K562 (cell line): ENCODE measurements at regions not wholly inside any gene's neighbourhood (a gene's known extent, or its start where the extent isn't known, plus 50 kb on each side); places are given as distances from the start of the nearest gene placed in this dataset.

ENCODE experiments used
- ATAC-seq: fragments of 200-7000 bp; cut with Tn5 transposase; 3 replicates; pipeline ENCODE4 v1.9.1; 2020; ENCODE audit warnings: moderate library complexity
- BruUV-seq: library from RNA; stranded (reverse); fragments of 400-500 nt; replicated peaks from 2 replicates; lab custom pipeline; 2021; lab: Mats Ljungman, UMichigan
- CTCF ChIA-PET: fragments of 300-600 bp; formaldehyde crosslinking; extraction: SDS; loops from one replicate; lab custom pipeline; 2021; ENCODE audit warnings: low intra/inter-chr PET ratio; lab: Yijun Ruan, JAX
- POLR2A ChIA-PET: fragments of 300-600, 350-650 bp; sonication (Branson Sonifier 250); formaldehyde crosslinking; extraction: SDS; loops from one replicate; lab custom pipeline; 2021; ENCODE audit warnings: antibody characterized with exemption, inconsistent platforms; lab: Yijun Ruan, JAX
- DNase-seq, 4 experiments: peaks; one replicate each; pipeline versions ENCODE4 v3.0.0 to v3.0.0-alpha.2; 2011 to 2018; ENCODE audit warnings: low spot score in 3 of 4, mixed read lengths in 3 of 4; ENCODE audit errors: extremely low read depth in 1 of 4
- FAIRE-seq: peaks from 2 replicates; lab custom pipeline; 2011; peaks lifted over from hg19 to GRCh38; lab: Jason Lieb, UNC
- H2AFZ ChIP-seq: 2 replicates; pipeline ENCODE4 v1.6.0; 2011; ENCODE audit warnings: low read depth, low read length, control low read depth, inconsistent platforms
- H3K27ac ChIP-seq: fragments of 200-600 bp; 3 replicates; pipeline ENCODE4 v1.8.0; 2011; ENCODE audit warnings: low read depth, mild to moderate bottlenecking, control low read depth, inconsistent platforms, low read length, moderate library complexity, mixed read lengths; ENCODE audit errors: extremely low read depth
- H3K27me3 ChIP-seq, 2 experiments: fragments of 300-600 bp in 1 of 2; 2 replicates in 1 of 2; 3 replicates in 1 of 2; pipeline versions ENCODE4 v1.6.0 to v1.8.0; 2011; ENCODE audit warnings: inconsistent platforms in 2 of 2, low read length in 2 of 2, mild to moderate bottlenecking in 1 of 2, mixed read lengths in 1 of 2, moderate library complexity in 1 of 2; ENCODE audit not compliant: control insufficient read depth in 2 of 2, insufficient read depth in 2 of 2
- H3K36me3 ChIP-seq: fragments of 300-600 bp; 3 replicates; pipeline ENCODE4 v1.8.0; 2011; ENCODE audit warnings: mild to moderate bottlenecking, low read length, inconsistent platforms; ENCODE audit not compliant: control insufficient read depth, insufficient read depth
- H3K4me1 ChIP-seq, 2 experiments: fragments of 200-600 bp in 1 of 2; replicated peaks in 1 of 2; 2 replicates in 1 of 2; 3 replicates in 1 of 2; pipeline versions ENCODE4 v1.5.1 to v1.8.0; 2011; ENCODE audit warnings: inconsistent platforms in 2 of 2, low read length in 2 of 2, mild to moderate bottlenecking in 1 of 2, mixed read lengths in 1 of 2, moderate library complexity in 1 of 2; ENCODE audit not compliant: control insufficient read depth in 2 of 2, insufficient read depth in 2 of 2
- H3K4me2 ChIP-seq: 2 replicates; pipeline ENCODE4 v1.6.1; 2011; ENCODE audit warnings: low read length, control low read depth, inconsistent platforms, mixed read lengths; ENCODE audit not compliant: insufficient read depth
- H3K4me3 ChIP-seq: fragments of 200-600 bp; sonication (generic), shearing (Covaris generic); 2 replicates; pipeline ENCODE4 v1.5.1; 2016; ENCODE audit warnings: control low read depth, inconsistent platforms
- H3K79me2 ChIP-seq: fragments of 200-600 bp; 3 replicates; pipeline ENCODE4 v1.8.0; 2011; ENCODE audit warnings: low read length, inconsistent platforms; ENCODE audit not compliant: control insufficient read depth, insufficient read depth
- H3K9ac ChIP-seq, 2 experiments: 2 replicates each; pipeline versions ENCODE4 v1.6.0 to v1.6.1; 2011; ENCODE audit warnings: low read depth in 2 of 2, low read length in 2 of 2, control low read depth in 1 of 2, inconsistent platforms in 1 of 2, mild to moderate bottlenecking in 1 of 2, mixed read lengths in 1 of 2; ENCODE audit not compliant: insufficient read depth in 1 of 2
- H3K9me1 ChIP-seq: one replicate; pipeline ENCODE4 v1.6.0; 2011; ENCODE audit warnings: inconsistent platforms, mild to moderate bottlenecking, low read length, moderate library complexity; ENCODE audit not compliant: control insufficient read depth, insufficient read depth
- H3K9me3 ChIP-seq: replicated peaks from 2 replicates; pipeline ENCODE4 v1.5.1; 2011; ENCODE audit warnings: low read depth, low read length, inconsistent platforms; ENCODE audit not compliant: control insufficient read depth, insufficient read depth
- H4K20me1 ChIP-seq: replicated peaks from 2 replicates; pipeline ENCODE4 v1.6.1; 2011; ENCODE audit warnings: low read length, inconsistent platforms, mixed read lengths; ENCODE audit not compliant: control insufficient read depth, insufficient read depth
- ASH1L ChIP-seq: fragments of 450-650 bp; IDR thresholded peaks from 2 replicates; pipeline ENCODE4 v1.6.1; 2018; ENCODE audit warnings: borderline replicate concordance, mild to moderate bottlenecking, low read depth; ENCODE audit not compliant: partially characterized antibody
- CBFB ChIP-seq: sonication (generic); formaldehyde crosslinking; IDR thresholded peaks from 2 replicates; pipeline ENCODE4 v1.4.0; 2020; ENCODE audit warnings: mild to moderate bottlenecking, missing genetic modification reagents
- FOXJ3 ChIP-seq: sonication (generic); formaldehyde crosslinking; IDR thresholded peaks from 2 replicates; pipeline ENCODE4 v1.4.0; 2020; ENCODE audit warnings: mild to moderate bottlenecking, missing genetic modification reagents
- HNRNPL ChIP-seq: fragments of 200-400 bp; formaldehyde crosslinking; IDR thresholded peaks from 2 replicates; pipeline ENCODE4 v1.6.1; 2017; ENCODE audit warnings: low read depth, mild to moderate bottlenecking, low read length
- KAT7 ChIP-seq: sonication (generic); formaldehyde crosslinking; IDR thresholded peaks from 2 replicates; pipeline ENCODE4 v1.8.0; 2022; ENCODE audit warnings: missing genetic modification reagents, mild to moderate bottlenecking, borderline replicate concordance
- MYBL2 ChIP-seq, 2 experiments: fragments of 450-650 bp in 1 of 2; sonication (generic) in 1 of 2; formaldehyde crosslinking in 1 of 2; IDR thresholded peaks; 2 replicates each; pipeline versions ENCODE4 v1.6.1 to v1.8.1; 2017 to 2022; ENCODE audit warnings: borderline replicate concordance in 1 of 2, inconsistent platforms in 1 of 2, low read depth in 1 of 2, mild to moderate bottlenecking in 1 of 2, missing genetic modification reagents in 1 of 2, moderate library complexity in 1 of 2
- NCOA4 ChIP-seq: fragments of 450-650 bp; IDR thresholded peaks from 2 replicates; pipeline ENCODE4 v1.6.1; 2018; ENCODE audit warnings: mild to moderate bottlenecking; ENCODE audit not compliant: partially characterized antibody
- PTTG1 ChIP-seq: fragments of 450-650 bp; IDR thresholded peaks from 2 replicates; pipeline ENCODE4 v1.6.1; 2016; ENCODE audit warnings: low read depth, mild to moderate bottlenecking, missing genetic modification characterization, missing compliant biosample characterization
- RBM34 ChIP-seq: fragments of 200-400 bp; formaldehyde crosslinking; IDR thresholded peaks from 2 replicates; pipeline ENCODE4 v1.6.1; 2018; ENCODE audit warnings: low read length, borderline replicate concordance; ENCODE audit not compliant: insufficient read depth
- SETDB1 ChIP-seq: IDR thresholded peaks from one replicate; pipeline ENCODE4 v1.6.1; 2012; ENCODE audit warnings: low read length, control low read depth, inconsistent platforms
- SRSF1 ChIP-seq: fragments of 200-400 bp; formaldehyde crosslinking; IDR thresholded peaks from 2 replicates; pipeline ENCODE4 v1.6.1; 2017; ENCODE audit warnings: mild to moderate bottlenecking, low read depth, low read length, moderate library complexity
- STAT5A ChIP-seq: IDR thresholded peaks from 2 replicates; pipeline ENCODE4 v1.6.1; 2012; ENCODE audit warnings: low read length, inconsistent platforms, borderline replicate concordance
- WGBS: fragments of 100-300 bp; shearing (Covaris generic); methylation state at CpG from one replicate; pipeline ENCODE4 v1.1.6; 2016; ENCODE audit warnings: low coverage, mixed read lengths; ENCODE audit not compliant: insufficient coverage; ENCODE audit errors: missing lambda C conversion rate; 5-methylcytosine and 5-hydroxymethylcytosine counted together
- in situ Hi-C: fragments of 300-500 bp; cut with MboI; formaldehyde crosslinking; loops from 4 replicates; pipeline ENCODE4 v1.15.0; 2018; ENCODE audit warnings: inconsistent platforms, mixed read lengths
- intact Hi-C: fragments of 100-400 bp; cut with micrococcal nuclease; formaldehyde crosslinking; loops from 2 replicates; pipeline ENCODE4 v1.14.2; 2022
- TF ChIP-seq, protein P1 (sequence below): fragments of 250-450 bp; sonication (Bioruptor Pico); IDR thresholded peaks from 2 replicates; pipeline ENCODE4 v1.8.0; 2022; ENCODE audit warnings: inconsistent platforms
- TF ChIP-seq, protein P2 (sequence below): IDR thresholded peaks from 2 replicates; pipeline ENCODE4 v1.6.1; 2012; ENCODE audit warnings: low read depth, low read length, improper control_type of control experiment, borderline replicate concordance

DNA sequence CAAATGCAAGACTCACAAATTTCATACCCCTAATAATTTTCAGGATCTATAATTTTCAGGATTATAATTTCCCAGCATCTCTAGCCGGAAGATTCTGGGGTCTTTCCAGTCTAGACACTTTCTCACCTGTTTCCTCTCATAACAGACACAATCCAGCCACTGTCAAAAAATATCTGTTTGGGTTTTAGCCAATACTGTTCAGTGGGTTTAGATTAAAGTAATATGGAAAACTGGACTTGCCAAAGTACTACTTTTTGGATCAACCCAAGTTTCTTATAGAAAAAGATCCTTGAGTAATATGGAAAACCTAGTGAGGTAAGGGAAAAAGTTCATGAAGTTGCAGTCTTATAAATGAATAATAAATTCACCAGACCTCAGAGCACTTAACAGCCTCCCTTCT lies 62.1 kb upstream of the NEBL start:
- no peaks in the 10 kb centered on the region for H3K79me2 ChIP-seq
- TF ChIP-seq RBM34 (no peak), NCOA4 (no peak), SETDB1 (no peak), CBFB (CRISPR knock-in tag) (no peak), FOXJ3 (no peak), PTTG1 (tag) (no peak), KAT7 (no peak), STAT5A (no peak), HNRNPL (no peak), MYBL2 (IDR thresholded peaks at IDR 0.05; ENCODE audit: low read depth) (no peak), MYBL2 (CRISPR knock-in tag; IDR thresholded peaks at IDR 0.05; ENCODE audit: borderline replicate concordance) (no peak), ASH1L (no peak), SRSF1 (no peak)
- TF ChIP-seq, protein P1, sequence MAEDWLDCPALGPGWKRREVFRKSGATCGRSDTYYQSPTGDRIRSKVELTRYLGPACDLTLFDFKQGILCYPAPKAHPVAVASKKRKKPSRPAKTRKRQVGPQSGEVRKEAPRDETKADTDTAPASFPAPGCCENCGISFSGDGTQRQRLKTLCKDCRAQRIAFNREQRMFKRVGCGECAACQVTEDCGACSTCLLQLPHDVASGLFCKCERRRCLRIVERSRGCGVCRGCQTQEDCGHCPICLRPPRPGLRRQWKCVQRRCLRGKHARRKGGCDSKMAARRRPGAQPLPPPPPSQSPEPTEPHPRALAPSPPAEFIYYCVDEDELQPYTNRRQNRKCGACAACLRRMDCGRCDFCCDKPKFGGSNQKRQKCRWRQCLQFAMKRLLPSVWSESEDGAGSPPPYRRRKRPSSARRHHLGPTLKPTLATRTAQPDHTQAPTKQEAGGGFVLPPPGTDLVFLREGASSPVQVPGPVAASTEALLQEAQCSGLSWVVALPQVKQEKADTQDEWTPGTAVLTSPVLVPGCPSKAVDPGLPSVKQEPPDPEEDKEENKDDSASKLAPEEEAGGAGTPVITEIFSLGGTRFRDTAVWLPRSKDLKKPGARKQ (CRISPR knock-in tag) = no peak
- TF ChIP-seq, protein P2, sequence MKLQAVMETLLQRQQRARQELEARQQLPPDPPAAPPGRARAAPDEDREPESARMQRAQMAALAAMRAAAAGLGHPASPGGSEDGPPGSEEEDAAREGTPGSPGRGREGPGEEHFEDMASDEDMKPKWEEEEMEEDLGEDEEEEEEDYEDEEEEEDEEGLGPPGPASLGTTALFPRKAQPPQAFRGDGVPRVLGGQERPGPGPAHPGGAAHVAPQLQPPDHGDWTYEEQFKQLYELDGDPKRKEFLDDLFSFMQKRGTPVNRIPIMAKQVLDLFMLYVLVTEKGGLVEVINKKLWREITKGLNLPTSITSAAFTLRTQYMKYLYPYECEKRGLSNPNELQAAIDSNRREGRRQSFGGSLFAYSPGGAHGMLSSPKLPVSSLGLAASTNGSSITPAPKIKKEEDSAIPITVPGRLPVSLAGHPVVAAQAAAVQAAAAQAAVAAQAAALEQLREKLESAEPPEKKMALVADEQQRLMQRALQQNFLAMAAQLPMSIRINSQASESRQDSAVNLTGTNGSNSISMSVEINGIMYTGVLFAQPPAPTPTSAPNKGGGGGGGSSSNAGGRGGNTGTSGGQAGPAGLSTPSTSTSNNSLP = no peak
- TF ChIP-seq, all 486 proteins: peak for 0
- in situ Hi-C loops = no loop called here
- Histone ChIP-seq H4K20me1 (no peaks in the 10 kb centered on the region), H3K9me1 (no peaks in the 10 kb centered on the region), H3K4me3 (no peak overlapping the region), H3K9me3 (no peaks in the 10 kb centered on the region), H3K27ac (no peak overlapping the region), H3K4me1 (peaks cover 0 to 10% of the 10 kb centered on the region in 2 experiments; a peak in 2 of 5 replicates), H2AFZ (no peak overlapping the region), H3K9ac (no peak overlapping the region), H3K27me3 (no peaks in the 10 kb centered on the region), H3K4me2 (no peak overlapping the region), H3K36me3 (no peaks in the 10 kb centered on the region)
- no peak for ATAC-seq
- DNase-seq = no peak
- no TSS peak for BruUV-seq
- intact Hi-C loops = no loop called here
- no peak for FAIRE-seq
- WGBS = 36% methylated on average over 1 of the region's 1 CpG
- CTCF ChIA-PET = no interaction called here
- POLR2A ChIA-PET = no interaction called here
